ENCODE measurements at regions not wholly inside any gene's neighbourhood (a gene's known extent, or its start where the extent isn't known, plus 50 kb on each side); places are given as distances from the start of the nearest gene placed in this dataset.
"Not testable (repeated sequence)": the region's sequence is repeated elsewhere in the genome, so short reads cannot be mapped to it uniquely, and the experiment has no call there.

DNA sequence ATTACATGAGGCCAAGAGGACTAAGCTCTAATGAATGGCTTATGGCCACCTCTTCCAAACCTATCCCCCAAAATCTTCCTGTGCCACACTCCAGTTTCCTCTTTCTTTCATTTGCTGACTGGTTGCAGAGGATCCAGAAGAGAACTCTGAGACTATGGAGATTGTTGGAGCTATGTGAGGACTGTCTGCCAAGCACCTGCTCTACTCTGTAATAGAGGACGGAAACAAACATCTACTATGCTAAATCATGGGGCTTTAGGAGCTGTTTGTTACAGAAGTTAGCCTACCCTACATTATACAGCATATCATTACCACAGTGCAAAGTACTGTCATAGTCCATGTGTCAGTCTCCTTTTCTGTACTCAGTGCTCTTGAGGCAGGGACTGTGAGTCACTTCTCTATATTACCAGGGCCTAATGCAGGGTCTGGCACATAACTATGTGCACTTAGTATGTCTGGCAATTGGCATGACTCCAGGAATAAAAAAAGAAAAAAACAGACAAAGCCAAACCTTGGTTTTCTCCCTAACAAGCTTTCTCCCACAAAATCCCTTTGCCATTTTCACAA lies 95.1 kb downstream of the RPAP3 start:
- TF ChIP-seq, protein P1, sequence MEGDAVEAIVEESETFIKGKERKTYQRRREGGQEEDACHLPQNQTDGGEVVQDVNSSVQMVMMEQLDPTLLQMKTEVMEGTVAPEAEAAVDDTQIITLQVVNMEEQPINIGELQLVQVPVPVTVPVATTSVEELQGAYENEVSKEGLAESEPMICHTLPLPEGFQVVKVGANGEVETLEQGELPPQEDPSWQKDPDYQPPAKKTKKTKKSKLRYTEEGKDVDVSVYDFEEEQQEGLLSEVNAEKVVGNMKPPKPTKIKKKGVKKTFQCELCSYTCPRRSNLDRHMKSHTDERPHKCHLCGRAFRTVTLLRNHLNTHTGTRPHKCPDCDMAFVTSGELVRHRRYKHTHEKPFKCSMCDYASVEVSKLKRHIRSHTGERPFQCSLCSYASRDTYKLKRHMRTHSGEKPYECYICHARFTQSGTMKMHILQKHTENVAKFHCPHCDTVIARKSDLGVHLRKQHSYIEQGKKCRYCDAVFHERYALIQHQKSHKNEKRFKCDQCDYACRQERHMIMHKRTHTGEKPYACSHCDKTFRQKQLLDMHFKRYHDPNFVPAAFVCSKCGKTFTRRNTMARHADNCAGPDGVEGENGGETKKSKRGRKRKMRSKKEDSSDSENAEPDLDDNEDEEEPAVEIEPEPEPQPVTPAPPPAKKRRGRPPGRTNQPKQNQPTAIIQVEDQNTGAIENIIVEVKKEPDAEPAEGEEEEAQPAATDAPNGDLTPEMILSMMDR (IDR thresholded peaks at IDR 0.05; ENCODE audit: low read depth, low read length, missing control alignments): no peak
- no peak for DNase-seq (ENCODE audit: low read depth)
- no peak overlapping the region for H3K4me3 ChIP-seq (ENCODE audit: low read depth, low read length)

DNA sequence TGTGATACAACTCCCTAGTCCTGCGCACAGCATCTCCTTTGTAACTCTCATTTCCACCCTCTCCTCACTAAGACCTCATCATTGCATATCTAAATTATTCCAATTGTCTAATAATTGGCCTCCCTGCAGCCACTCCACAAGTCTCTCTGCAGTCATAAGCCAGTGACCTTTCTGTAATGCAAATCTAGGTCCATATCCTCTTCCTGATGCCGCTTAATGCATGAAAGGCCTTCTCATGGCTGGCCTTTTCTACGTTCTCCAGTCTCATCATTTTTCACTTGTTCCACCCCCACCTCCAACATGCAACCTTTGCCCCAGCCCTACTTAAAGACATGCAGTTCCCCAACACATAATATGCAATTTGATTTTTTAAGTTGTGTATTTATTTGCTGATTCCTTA lies 96.0 kb downstream of the RPAP3 start:
- H3K4me3 ChIP-seq (ENCODE audit: low read depth, low read length): no peak overlapping the region

DNA sequence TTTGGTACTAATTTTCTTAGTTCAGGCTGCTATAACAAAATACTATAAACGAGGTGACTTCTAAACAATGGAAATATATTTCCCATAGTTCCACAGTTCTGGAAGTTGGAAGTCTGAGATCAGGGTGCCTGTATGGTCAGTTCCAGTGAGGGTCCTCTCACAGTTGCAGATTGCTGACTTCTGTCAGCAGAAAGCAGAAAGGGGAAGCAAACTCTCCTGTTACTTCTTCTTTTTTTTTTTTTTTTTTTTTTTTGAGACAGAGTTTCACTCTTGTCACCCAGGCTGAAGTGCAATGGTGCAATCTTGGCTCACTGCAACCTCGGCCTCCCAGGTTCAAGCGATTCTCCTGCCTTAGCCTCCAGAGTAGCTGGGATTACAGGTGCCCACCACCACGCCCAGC lies 97.2 kb downstream of the RPAP3 start:
- not testable (repeated sequence) for DNase-seq (ENCODE audit: low read depth); H3K4me3 ChIP-seq (ENCODE audit: low read depth, low read length)

More for the DNA sequence above, 96.0 kb downstream of the RPAP3 start:
- DNase-seq (ENCODE audit: low read depth): no peak
- TF ChIP-seq, protein P1 (IDR thresholded peaks at IDR 0.05; ENCODE audit: low read depth, low read length, missing control alignments): no peak

DNA sequence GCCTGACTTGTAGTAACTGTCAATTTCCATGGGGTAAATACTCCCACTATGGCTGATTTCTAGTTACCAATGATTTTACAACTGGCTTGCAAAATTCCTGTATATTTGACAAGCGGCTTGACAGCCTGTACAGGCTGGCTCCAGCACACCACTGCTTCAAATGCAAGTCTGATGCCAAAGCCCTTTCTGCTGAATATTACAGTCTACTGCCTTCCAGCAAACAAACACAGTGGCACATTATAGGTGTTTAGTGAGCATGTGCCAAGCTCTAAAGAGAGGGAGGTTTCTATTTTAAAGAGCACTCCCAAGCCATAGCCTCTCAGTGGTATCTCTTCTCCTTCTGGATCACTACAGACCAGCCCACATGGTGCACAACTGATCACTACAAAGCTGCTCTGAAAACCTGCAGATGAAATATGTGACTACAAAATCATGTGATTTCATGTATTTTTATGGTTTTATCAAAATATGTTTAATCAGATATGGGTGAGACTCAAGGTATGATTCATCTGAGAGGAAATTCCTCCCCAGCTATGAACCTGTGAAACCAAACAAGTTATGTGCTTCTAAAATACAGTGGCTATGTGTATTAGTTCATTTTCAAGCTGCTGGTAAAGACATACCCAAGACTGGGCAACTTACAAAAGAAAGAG lies 101.5 kb downstream of the RPAP3 start:
- TF ChIP-seq, protein P1 (IDR thresholded peaks at IDR 0.05; ENCODE audit: low read depth, low read length, missing control alignments): no peak
- no peak for DNase-seq (ENCODE audit: low read depth)
- H3K4me3 ChIP-seq (ENCODE audit: low read depth, low read length): no peak overlapping the region

DNA sequence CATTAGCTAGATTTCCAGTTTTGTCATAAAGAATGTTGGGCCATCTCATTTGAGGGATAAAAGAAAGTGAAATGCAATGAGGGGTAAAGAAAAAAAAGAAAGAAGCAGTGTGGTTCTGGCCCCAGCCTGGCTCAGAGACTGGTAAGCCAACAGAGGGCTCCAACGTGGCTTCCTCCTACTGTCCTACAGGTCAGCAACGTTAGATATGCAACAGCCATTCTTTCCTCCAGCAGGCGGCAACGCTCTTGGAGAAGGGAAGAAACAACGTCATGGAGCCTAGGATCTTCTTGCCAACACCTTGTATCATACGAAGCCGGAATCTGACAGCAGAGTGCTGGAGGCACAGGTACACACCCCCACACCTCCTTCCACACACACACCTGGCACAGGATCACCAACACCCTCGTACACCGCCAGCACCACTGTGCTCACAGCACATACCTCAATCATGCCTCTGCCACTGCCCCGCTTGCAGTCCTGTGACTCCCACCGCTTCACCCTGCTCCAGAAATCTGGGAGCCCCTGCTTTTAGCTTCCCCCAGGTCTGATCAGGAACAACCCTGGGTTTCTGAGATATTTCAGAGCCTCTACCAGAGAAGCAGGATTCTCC lies 102.8 kb downstream of the RPAP3 start:
- no peak overlapping the region for H3K4me3 ChIP-seq (ENCODE audit: low read depth, low read length)
- DNase-seq (ENCODE audit: low read depth): no peak
- TF ChIP-seq, protein P1 (IDR thresholded peaks at IDR 0.05; ENCODE audit: low read depth, low read length, missing control alignments): no peak

DNA sequence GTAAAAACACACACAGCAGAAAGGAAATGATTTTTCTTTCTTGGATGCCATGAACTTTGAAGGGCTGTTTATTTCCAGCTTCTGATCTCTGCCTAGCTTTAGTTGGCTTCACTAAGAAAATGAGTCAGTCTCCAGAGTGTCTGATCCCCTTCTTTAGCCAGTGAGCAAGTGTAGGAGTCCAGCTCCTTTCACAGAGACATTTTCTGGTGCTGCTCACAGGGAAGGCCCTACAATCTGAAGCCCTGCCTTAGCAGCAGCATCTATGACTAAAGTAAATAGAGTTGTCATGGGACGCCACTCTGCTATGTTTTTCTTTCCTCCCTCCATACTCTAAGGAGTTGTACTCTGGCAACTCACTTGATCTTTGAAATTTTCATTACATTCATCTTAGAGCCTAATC lies 103.5 kb downstream of the RPAP3 start:
- DNase-seq (ENCODE audit: low read depth): no peak
- TF ChIP-seq, protein P1 (IDR thresholded peaks at IDR 0.05; ENCODE audit: low read depth, low read length, missing control alignments): no peak

DNA sequence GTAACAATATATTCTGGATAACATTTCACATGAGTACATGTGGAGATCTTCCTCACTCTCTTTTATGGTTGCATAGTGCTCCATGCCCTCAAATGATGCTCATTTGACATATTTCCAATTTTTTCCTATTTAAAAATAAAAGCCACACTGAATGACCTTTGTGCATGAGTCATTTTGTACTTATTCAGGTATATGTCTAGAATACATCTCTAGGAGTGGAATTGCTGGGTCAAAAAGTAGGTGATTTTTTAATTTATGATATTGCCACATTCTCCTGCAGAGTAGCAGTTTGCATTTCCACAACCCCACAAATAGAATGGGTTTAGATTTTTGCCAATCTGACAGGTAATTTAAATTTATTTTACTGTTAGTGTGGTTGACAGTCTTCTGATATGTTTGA lies 104.8 kb downstream of the RPAP3 start:
- H3K4me3 ChIP-seq (ENCODE audit: low read depth, low read length): no peak overlapping the region
- TF ChIP-seq, protein P1 (IDR thresholded peaks at IDR 0.05; ENCODE audit: low read depth, low read length, missing control alignments): no peak
- no peak for DNase-seq (ENCODE audit: low read depth)

More for the DNA sequence above, 103.5 kb downstream of the RPAP3 start:
- H3K4me3 ChIP-seq (ENCODE audit: low read depth, low read length): no peak overlapping the region

Data from GM12864 (cell line).